GM23248 (cell line): ENCODE measurements at regions not wholly inside any gene's neighbourhood (a gene's known extent, or its start where the extent isn't known, plus 50 kb on each side); places are given as distances from the start of the nearest gene placed in this dataset.
"Not testable (repeated sequence)": the region's sequence is repeated elsewhere in the genome, so short reads cannot be mapped to it uniquely, and the experiment has no call there.

Source experiments
- DNase-seq: peaks from one replicate; pipeline ENCODE4 v3.0.0-alpha.2; 2015
- H2AFZ ChIP-seq: fragments of 200-600 bp; sonication (generic); 2 replicates; pipeline ENCODE4 v1.6.1; 2016; ENCODE audit warnings: antibody characterized with exemption
- H3F3A ChIP-seq: fragments of 200-600 bp; sonication (generic); 2 replicates; pipeline ENCODE4 v1.6.1; 2016; ENCODE audit warnings: mild to moderate bottlenecking, antibody characterized with exemption, mixed run types; ENCODE audit not compliant: insufficient read depth
- H3K27ac ChIP-seq: fragments of 200-600 bp; sonication (generic); 2 replicates; pipeline ENCODE4 v1.5.1; 2016; ENCODE audit warnings: mild to moderate bottlenecking
- H3K27me3 ChIP-seq: fragments of 200-600 bp; sonication (generic); replicated peaks from 2 replicates; pipeline ENCODE4 v1.6.1; 2016; ENCODE audit warnings: mild to moderate bottlenecking; ENCODE audit not compliant: insufficient read depth
- H3K36me3 ChIP-seq: fragments of 200-600 bp; sonication (generic); 2 replicates; pipeline ENCODE4 v1.6.1; 2016; ENCODE audit warnings: low read depth, mild to moderate bottlenecking
- H3K4me1 ChIP-seq: fragments of 200-600 bp; sonication (generic); 2 replicates; pipeline ENCODE4 v1.6.1; 2016; ENCODE audit warnings: mild to moderate bottlenecking; ENCODE audit not compliant: insufficient read depth
- H3K4me2 ChIP-seq: fragments of 200-600 bp; sonication (generic); one replicate; pipeline ENCODE4 v1.6.1; 2016; ENCODE audit warnings: mild to moderate bottlenecking; ENCODE audit not compliant: unreplicated experiment
- H3K4me3 ChIP-seq: fragments of 200-600 bp; sonication (generic); 2 replicates; pipeline ENCODE4 v1.5.1; 2016; ENCODE audit warnings: mild to moderate bottlenecking
- H3K79me2 ChIP-seq: fragments of 200-600 bp; sonication (generic); 2 replicates; pipeline ENCODE4 v1.6.1; 2016; ENCODE audit warnings: mild to moderate bottlenecking; ENCODE audit not compliant: insufficient read depth
- H3K9ac ChIP-seq: fragments of 200-600 bp; sonication (generic); 2 replicates; pipeline ENCODE4 v1.6.1; 2016; ENCODE audit warnings: mild to moderate bottlenecking
- H3K9me2 ChIP-seq: fragments of 200-600 bp; sonication (generic); 2 replicates; pipeline ENCODE4 v1.6.1; 2016; ENCODE audit warnings: mixed run types, mild to moderate bottlenecking, moderate library complexity; ENCODE audit not compliant: insufficient read depth
- H3K9me3 ChIP-seq: fragments of 200-600 bp; sonication (generic); one replicate; pipeline ENCODE4 v1.6.1; 2017; ENCODE audit warnings: low read depth
- H4K20me1 ChIP-seq: fragments of 200-600 bp; sonication (generic); 2 replicates; pipeline ENCODE4 v1.6.0; 2016; ENCODE audit not compliant: insufficient read depth
- EZH2 ChIP-seq: fragments of 200-600 bp; sonication (generic); IDR thresholded peaks from 2 replicates; pipeline ENCODE4 v1.6.1; 2018; ENCODE audit warnings: antibody characterized with exemption, mild to moderate bottlenecking; ENCODE audit not compliant: insufficient read depth, poor library complexity, severe bottlenecking
- EZH2phosphoT487 ChIP-seq: fragments of 200-600 bp; sonication (generic); IDR thresholded peaks from 2 replicates; pipeline ENCODE4 v1.6.1; 2018; ENCODE audit warnings: antibody characterized with exemption, moderate library complexity, mild to moderate bottlenecking, low read depth; ENCODE audit not compliant: insufficient read depth
- WGBS, 2 experiments: methylation state at CpG; one replicate each; pipeline ENCODE4 v1.1.6; 2015 to 2017; ENCODE audit warnings: low lambda C conversion rate in 2 of 2, low coverage in 1 of 2; ENCODE audit errors: missing lambda C conversion rate in 2 of 2; 5-methylcytosine and 5-hydroxymethylcytosine counted together
- in situ Hi-C: fragments of 300-500 bp; cut with MboI; formaldehyde crosslinking; loops from 2 replicates; pipeline ENCODE4 v1.15.0; 2020

- Histone ChIP-seq H3K9me2 (no peaks in the 10 kb centered on the region), H3F3A (no peaks in the 10 kb centered on the region), H3K4me1 (no peaks in the 10 kb centered on the region), H3K4me2 (no peak overlapping the region), H3K36me3 (no peaks in the 10 kb centered on the region), H2AFZ (no peak overlapping the region), H3K27me3 (peaks cover 25% of the 10 kb centered on the region), H3K9me3 (no peaks in the 10 kb centered on the region), H3K79me2 (no peaks in the 10 kb centered on the region), H3K9ac (no peak overlapping the region), H3K4me3 (no peak overlapping the region), H3K27ac (no peak overlapping the region), H4K20me1 (no peaks in the 10 kb centered on the region)
- no peak for TF ChIP-seq EZH2
- no peak for TF ChIP-seq EZH2phosphoT487
- DNase-seq = no peak
- in situ Hi-C loops = no loop called here
- 39 to 48% methylated on average over 5 of the region's 5 CpGs for WGBS, 2 experiments
Measured at GRCh38 chr3:127439621-127440020, 150.9 kb downstream of the TPRA1 start.

GRCh38 chr3:127438951-127439350, 151.1 kb upstream of the PRR20G start:
- Histone ChIP-seq H3K9me3 (no peaks in the 10 kb centered on the region), H4K20me1 (no peaks in the 10 kb centered on the region), H3K9me2 (no peaks in the 10 kb centered on the region), H3K79me2 (no peaks in the 10 kb centered on the region), H3K4me3 (no peak overlapping the region), H3K9ac (no peak overlapping the region), H2AFZ (no peak overlapping the region), H3K36me3 (no peaks in the 10 kb centered on the region), H3K4me2 (no peak overlapping the region), H3K27me3 (peaks cover 25% of the 10 kb centered on the region), H3K4me1 (no peaks in the 10 kb centered on the region), H3F3A (no peaks in the 10 kb centered on the region), H3K27ac (no peak overlapping the region)
- in situ Hi-C loops = no loop called here
- 48 to 64% methylated on average over 3 of the region's 3 CpGs for WGBS, 2 experiments
- TF ChIP-seq EZH2phosphoT487 (no peak), EZH2 (no peak)
- DNase-seq = no peak

GRCh38 chr3:127438371-127438770, 150.5 kb upstream of the PRR20G start:
- no peak for DNase-seq
- H3K27ac ChIP-seq = no peak overlapping the region
- TF ChIP-seq EZH2phosphoT487 = no peak
- TF ChIP-seq EZH2 = no peak
- H3K79me2 ChIP-seq = no peaks in the 10 kb centered on the region
- H3K27me3 ChIP-seq = peaks cover 25% of the 10 kb centered on the region
- WGBS, 2 experiments = 55 to 61% methylated on average over 4 of the region's 4 CpGs
- in situ Hi-C loops = no loop called here
- no peak overlapping the region for H3K4me3 ChIP-seq
- no peaks in the 10 kb centered on the region for H3K36me3 ChIP-seq
- no peaks in the 10 kb centered on the region for H3K4me1 ChIP-seq
- H3K4me2 ChIP-seq = no peak overlapping the region
- H3K9ac ChIP-seq = no peak overlapping the region
- H2AFZ ChIP-seq = no peak overlapping the region
- H3K9me3 ChIP-seq = no peaks in the 10 kb centered on the region
- no peaks in the 10 kb centered on the region for H3K9me2 ChIP-seq
- H3F3A ChIP-seq = no peaks in the 10 kb centered on the region
- no peaks in the 10 kb centered on the region for H4K20me1 ChIP-seq

GRCh38 chr3:127435299-127435698, 147.5 kb upstream of the PRR20G start:
- H3K79me2 ChIP-seq, H3K9me2 ChIP-seq, in situ Hi-C loops, H3F3A ChIP-seq, H3K4me2 ChIP-seq, DNase-seq, H3K4me1 ChIP-seq, H3K9me3 ChIP-seq, H3K27ac ChIP-seq, H3K4me3 ChIP-seq, H4K20me1 ChIP-seq, H2AFZ ChIP-seq, H3K36me3 ChIP-seq, H3K9ac ChIP-seq: not testable (repeated sequence)
- 55% methylated on average over 2 of the region's 2 CpGs; no CpG with 5 or more reads in 1 of the 2 experiments for WGBS, 2 experiments
- H3K27me3 ChIP-seq = peaks cover 42% of the 10 kb centered on the region

GRCh38 chr3:127431066-127431465, 143.2 kb upstream of the PRR20G start:
- Histone ChIP-seq H3F3A (no peaks in the 10 kb centered on the region), H3K9me2 (no peaks in the 10 kb centered on the region), H3K4me3 (no peak overlapping the region), H3K9me3 (no peaks in the 10 kb centered on the region), H3K9ac (no peak overlapping the region), H3K4me1 (no peaks in the 10 kb centered on the region), H3K79me2 (no peaks in the 10 kb centered on the region), H2AFZ (no peak overlapping the region), H3K4me2 (no peak overlapping the region), H3K36me3 (no peaks in the 10 kb centered on the region), H4K20me1 (no peaks in the 10 kb centered on the region), H3K27ac (no peak overlapping the region), H3K27me3 (peaks cover 67% of the 10 kb centered on the region)
- DNase-seq = no peak
- in situ Hi-C loops = no loop called here
- 18 to 21% methylated on average over 6 of the region's 6 CpGs for WGBS, 2 experiments
- TF ChIP-seq EZH2 (no peak), EZH2phosphoT487 (no peak)
